Neural progenitor cell (in vitro differentiated cells): ENCODE measurements at regions not wholly inside any gene's neighbourhood (a gene's known extent, or its start where the extent isn't known, plus 50 kb on each side); places are given as distances from the start of the nearest gene placed in this dataset.

ENCODE experiments used
- DNase-seq: peaks from one replicate; pipeline ENCODE4 v3.0.0-alpha.2; 2016; ENCODE audit warnings: low spot score
- H2AFZ ChIP-seq: fragments of 200-600 bp; sonication (generic); replicated peaks from 2 replicates; pipeline ENCODE4 v1.6.1; 2016; ENCODE audit warnings: antibody characterized with exemption
- H3F3A ChIP-seq: fragments of 200-600 bp; sonication (generic); 2 replicates; pipeline ENCODE4 v1.6.1; 2016; ENCODE audit warnings: antibody characterized with exemption, low read depth
- H3K27ac ChIP-seq: fragments of 200-600 bp; sonication (generic); 2 replicates; pipeline ENCODE4 v1.5.1; 2016; ENCODE audit warnings: mild to moderate bottlenecking
- H3K27me3 ChIP-seq: fragments of 200-600 bp; sonication (generic); 2 replicates; pipeline ENCODE4 v1.6.1; 2016; ENCODE audit warnings: mild to moderate bottlenecking, moderate library complexity
- H3K36me3 ChIP-seq: fragments of 200-600 bp; sonication (generic); 2 replicates; pipeline ENCODE4 v1.5.1; 2016
- H3K4me1 ChIP-seq: fragments of 200-600 bp; sonication (generic); 2 replicates; pipeline ENCODE4 v1.6.1; 2016; ENCODE audit warnings: mixed run types
- H3K4me2 ChIP-seq: fragments of 200-600 bp; sonication (generic); 2 replicates; pipeline ENCODE4 v1.6.1; 2016
- H3K4me3 ChIP-seq: fragments of 200-600 bp; sonication (generic); 2 replicates; pipeline ENCODE4 v1.5.1; 2016
- H3K79me2 ChIP-seq: fragments of 200-600 bp; sonication (generic); 2 replicates; pipeline ENCODE4 v1.6.1; 2016; ENCODE audit warnings: low read depth
- H3K9ac ChIP-seq: fragments of 200-600 bp; sonication (generic); 2 replicates; pipeline ENCODE4 v1.6.1; 2016
- H3K9me3 ChIP-seq: fragments of 200-600 bp; sonication (generic); 2 replicates; pipeline ENCODE4 v1.5.1; 2016; ENCODE audit warnings: low read depth
- H4K20me1 ChIP-seq: fragments of 200-600 bp; sonication (generic); 2 replicates; pipeline ENCODE4 v1.6.1; 2016; ENCODE audit warnings: low read depth
- H3K27ac Mint-ChIP-seq: 3 replicates; pipeline ENCODE4 v1.8.0; 2021; ENCODE audit warnings: mixed read lengths
- H3K27me3 Mint-ChIP-seq: 2 replicates; pipeline ENCODE4 v1.8.0; 2022; ENCODE audit warnings: low read depth, mild to moderate bottlenecking, inconsistent platforms, moderate library complexity, mixed read lengths; ENCODE audit not compliant: insufficient read depth
- H3K36me3 Mint-ChIP-seq: 3 replicates; pipeline ENCODE4 v1.8.0; 2021; ENCODE audit warnings: mixed read lengths
- H3K4me1 Mint-ChIP-seq: 3 replicates; pipeline ENCODE4 v1.8.0; 2021; ENCODE audit warnings: mixed read lengths
- H3K4me3 Mint-ChIP-seq: 3 replicates; pipeline ENCODE4 v1.8.0; 2021; ENCODE audit warnings: mild to moderate bottlenecking, moderate library complexity, mixed read lengths
- H3K9me3 Mint-ChIP-seq: 3 replicates; pipeline ENCODE4 v1.8.0; 2020; ENCODE audit warnings: mixed read lengths
- CTCF ChIP-seq: fragments of 200-600 bp; sonication (generic); IDR thresholded peaks from 2 replicates; pipeline ENCODE4 v1.5.1; 2017; ENCODE audit warnings: antibody characterized with exemption, mild to moderate bottlenecking
- EZH2 ChIP-seq: fragments of 200-600 bp; sonication (generic); IDR thresholded peaks from 2 replicates; pipeline ENCODE4 v1.6.1; 2017; ENCODE audit warnings: antibody characterized with exemption, mild to moderate bottlenecking, moderate library complexity
- EZH2phosphoT487 ChIP-seq: fragments of 200-600 bp; sonication (generic); IDR thresholded peaks from 2 replicates; pipeline ENCODE4 v1.6.1; 2017; ENCODE audit warnings: antibody characterized with exemption

- TF ChIP-seq EZH2phosphoT487 = no peak
- TF ChIP-seq CTCF = no peak
- TF ChIP-seq EZH2 = no peak
- H3F3A ChIP-seq = no peaks in the 10 kb centered on the region
- Mint-ChIP-seq H3K4me3 (no peak overlapping the region), H3K9me3 (peaks cover 16% of the 10 kb centered on the region), H3K4me1 (peaks cover 4% of the 10 kb centered on the region), H3K27ac (no peak overlapping the region), H3K36me3 (no peaks in the 10 kb centered on the region), H3K27me3 (no peaks in the 10 kb centered on the region)
- no peaks in the 10 kb centered on the region for H3K79me2 ChIP-seq
- H3K27me3 ChIP-seq = no peaks in the 10 kb centered on the region
- no peaks in the 10 kb centered on the region for H4K20me1 ChIP-seq
- no peak for DNase-seq
- H3K4me3 ChIP-seq = no peak overlapping the region
- H3K4me1 ChIP-seq = peaks cover 5% of the 10 kb centered on the region
- H3K36me3 ChIP-seq = no peaks in the 10 kb centered on the region
- H3K27ac ChIP-seq = no peak overlapping the region
- no peak overlapping the region for H3K4me2 ChIP-seq
- H2AFZ ChIP-seq = no peak overlapping the region
- H3K9me3 ChIP-seq = no peaks in the 10 kb centered on the region
- H3K9ac ChIP-seq = no peak overlapping the region
Measured at GRCh38 chr12:46499226-46499625, 126.7 kb upstream of the SLC38A2 start.

DNA sequence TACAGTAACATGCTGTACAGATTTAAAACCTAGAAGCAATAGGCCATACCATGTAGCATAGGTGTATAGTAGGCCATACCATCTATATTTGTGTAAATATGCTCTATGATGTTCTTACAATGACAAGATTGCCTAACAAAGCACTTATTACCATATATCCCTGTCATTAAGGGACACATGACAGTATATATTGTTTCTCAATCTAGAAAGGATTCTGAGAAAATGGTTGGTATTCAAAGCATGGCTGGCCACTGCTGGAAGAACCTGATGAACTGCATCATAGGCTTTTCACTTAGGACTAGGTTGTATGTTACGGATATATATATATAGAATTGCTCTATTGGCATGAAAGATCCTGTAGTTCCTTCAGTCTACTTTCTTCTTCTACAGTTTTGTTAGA, 125.2 kb upstream of the SLC38A2 start:
- H3K9me3 Mint-ChIP-seq = peaks cover 14% of the 10 kb centered on the region
- no peak overlapping the region for H3K27ac Mint-ChIP-seq
- no peaks in the 10 kb centered on the region for H3K36me3 Mint-ChIP-seq
- Histone ChIP-seq H2AFZ (no peak overlapping the region), H3K27ac (no peak overlapping the region), H3K79me2 (no peaks in the 10 kb centered on the region), H3K36me3 (no peaks in the 10 kb centered on the region), H4K20me1 (no peaks in the 10 kb centered on the region), H3F3A (no peaks in the 10 kb centered on the region), H3K27me3 (no peaks in the 10 kb centered on the region), H3K9ac (no peak overlapping the region), H3K4me2 (no peak overlapping the region), H3K4me1 (peaks cover 8% of the 10 kb centered on the region), H3K9me3 (no peaks in the 10 kb centered on the region), H3K4me3 (no peak overlapping the region)
- DNase-seq = no peak
- TF ChIP-seq CTCF (no peak), EZH2phosphoT487 (no peak), EZH2 (no peak)
- H3K4me3 Mint-ChIP-seq = no peak overlapping the region
- H3K27me3 Mint-ChIP-seq = no peaks in the 10 kb centered on the region
- peaks cover 5% of the 10 kb centered on the region for H3K4me1 Mint-ChIP-seq

DNA sequence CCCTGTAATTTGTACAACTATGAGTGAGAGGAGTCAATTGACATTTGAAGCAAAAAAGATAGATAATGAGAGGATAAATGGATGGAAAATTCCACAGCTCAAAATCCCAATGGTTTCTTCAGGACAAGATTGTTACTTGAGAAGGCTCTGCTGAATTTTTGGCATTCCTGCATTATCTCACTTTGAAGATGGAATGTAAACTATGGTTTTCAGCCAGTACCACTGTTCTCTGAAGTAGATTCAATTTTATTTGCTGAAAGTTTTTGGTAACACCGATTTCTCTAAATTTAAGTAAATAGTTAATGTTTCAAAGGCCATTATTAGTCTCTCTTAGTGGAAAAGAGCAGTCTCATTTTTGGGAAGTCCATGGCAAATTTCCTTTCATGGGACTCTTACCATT, 121.9 kb upstream of the SLC38A2 start:
- Histone ChIP-seq H3K9ac (no peak overlapping the region), H3K4me1 (peaks cover 8% of the 10 kb centered on the region), H3K36me3 (no peaks in the 10 kb centered on the region), H3K4me2 (peak overlapping the region; percentile 4), H3K27ac (no peak overlapping the region), H3F3A (no peaks in the 10 kb centered on the region), H3K9me3 (no peaks in the 10 kb centered on the region), H3K27me3 (no peaks in the 10 kb centered on the region), H4K20me1 (no peaks in the 10 kb centered on the region), H2AFZ (peak overlapping the region; percentile 11), H3K4me3 (no peak overlapping the region), H3K79me2 (no peaks in the 10 kb centered on the region)
- Mint-ChIP-seq H3K27ac (no peak overlapping the region), H3K9me3 (no peaks in the 10 kb centered on the region), H3K4me1 (peaks cover 5% of the 10 kb centered on the region), H3K27me3 (no peaks in the 10 kb centered on the region), H3K36me3 (no peaks in the 10 kb centered on the region), H3K4me3 (no peak overlapping the region)
- no peak for TF ChIP-seq CTCF
- TF ChIP-seq EZH2phosphoT487 = no peak
- no peak for TF ChIP-seq EZH2
- DNase-seq = no peak

- Histone ChIP-seq H3K4me3 (no peak overlapping the region), H3K79me2 (no peaks in the 10 kb centered on the region), H3F3A (no peaks in the 10 kb centered on the region), H3K4me2 (no peak overlapping the region), H3K36me3 (no peaks in the 10 kb centered on the region), H3K9me3 (no peaks in the 10 kb centered on the region), H3K4me1 (peaks cover 8% of the 10 kb centered on the region), H3K27me3 (no peaks in the 10 kb centered on the region), H3K9ac (no peak overlapping the region), H2AFZ (no peak overlapping the region), H4K20me1 (no peaks in the 10 kb centered on the region), H3K27ac (no peak overlapping the region)
- TF ChIP-seq CTCF (no peak), EZH2 (no peak)
- Mint-ChIP-seq H3K4me1 (peaks cover 5% of the 10 kb centered on the region), H3K27me3 (no peaks in the 10 kb centered on the region), H3K36me3 (no peaks in the 10 kb centered on the region), H3K9me3 (no peaks in the 10 kb centered on the region), H3K27ac (no peak overlapping the region), H3K4me3 (no peak overlapping the region)
- DNase-seq = no peak
Measured at GRCh38 chr12:46493834-46494181, 121.2 kb upstream of the SLC38A2 start.
